NCI-H748 (cell line): ENCODE measurements at regions not wholly inside any gene's neighbourhood (a gene's known extent, or its start where the extent isn't known, plus 50 kb on each side); places are given as distances from the start of the nearest gene placed in this dataset.
A peak's percentile ranks its signal among the peaks of the same experiment; 100 is the strongest.

Experiments used
- DNase-seq: peaks from one replicate; lab custom pipeline; 2025; ENCODE audit not compliant: unreplicated experiment; lab: John Stamatoyannopoulos, UW

DNA sequence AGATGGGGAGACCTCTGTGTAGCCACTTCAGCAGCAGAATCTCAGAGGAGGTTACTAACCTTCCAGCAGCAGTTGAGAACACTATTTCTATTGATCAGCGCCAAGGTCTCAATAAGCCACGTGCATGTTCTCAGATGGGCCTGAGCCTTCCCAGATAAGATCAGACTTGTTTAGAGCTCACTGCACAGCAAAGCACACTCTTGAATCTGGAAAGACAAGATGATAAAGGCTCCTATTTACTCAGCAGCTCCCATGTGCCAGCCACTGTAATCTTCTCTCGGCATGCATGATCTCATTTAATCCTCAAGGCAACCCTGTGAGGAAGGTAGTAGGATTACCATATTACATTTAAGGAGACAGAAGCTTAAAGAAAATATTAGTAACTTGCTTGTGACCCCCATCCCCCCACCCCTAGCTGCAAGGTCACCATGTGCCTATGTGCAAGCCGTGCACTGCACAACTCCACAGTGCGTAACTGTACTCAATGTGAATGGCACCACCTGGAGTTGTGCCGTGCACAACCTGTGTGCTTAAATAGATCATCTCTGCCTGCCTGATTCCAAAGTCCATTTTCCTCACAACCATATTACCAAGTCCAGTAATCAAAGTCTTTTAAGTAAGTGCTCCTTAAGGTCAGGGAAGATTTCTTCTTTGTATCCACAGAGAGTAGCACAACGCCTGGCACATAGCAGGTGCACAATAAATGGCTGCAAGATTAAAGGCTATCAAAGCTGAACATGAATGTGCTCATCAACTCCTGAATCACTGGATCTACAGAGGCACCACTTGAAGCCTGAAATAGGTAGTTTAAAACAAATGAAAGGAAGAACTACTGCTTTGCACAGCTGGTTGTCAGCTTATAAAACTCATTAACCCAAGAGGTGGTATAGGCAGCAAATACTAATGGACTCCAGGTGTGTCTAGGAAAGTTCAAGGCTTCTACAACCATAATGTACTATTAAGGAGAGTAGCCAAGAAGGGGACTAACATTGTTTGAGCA lies 293.8 kb downstream of the BUD13 start:
- no peak for DNase-seq

DNA sequence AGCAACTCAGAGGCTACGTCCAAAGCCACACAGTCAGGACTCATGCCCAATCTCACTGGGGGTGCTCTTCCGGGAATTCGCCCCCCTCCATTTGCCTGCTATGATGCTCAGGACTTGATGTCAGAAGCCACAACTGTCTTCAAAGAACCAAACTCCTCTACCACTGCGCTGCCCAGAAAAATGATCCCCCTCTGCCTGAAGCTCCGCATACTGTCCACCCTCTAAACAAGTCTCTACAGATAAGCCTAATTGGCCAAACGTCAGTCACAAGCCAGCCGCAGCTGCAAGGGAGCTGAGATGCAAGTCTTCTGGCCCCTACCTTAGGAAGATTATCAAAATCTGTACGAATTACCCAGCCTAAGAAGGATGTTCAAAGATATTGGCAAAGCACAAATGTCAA lies 294.6 kb downstream of the BUD13 start:
- DNase-seq = no peak

DNA sequence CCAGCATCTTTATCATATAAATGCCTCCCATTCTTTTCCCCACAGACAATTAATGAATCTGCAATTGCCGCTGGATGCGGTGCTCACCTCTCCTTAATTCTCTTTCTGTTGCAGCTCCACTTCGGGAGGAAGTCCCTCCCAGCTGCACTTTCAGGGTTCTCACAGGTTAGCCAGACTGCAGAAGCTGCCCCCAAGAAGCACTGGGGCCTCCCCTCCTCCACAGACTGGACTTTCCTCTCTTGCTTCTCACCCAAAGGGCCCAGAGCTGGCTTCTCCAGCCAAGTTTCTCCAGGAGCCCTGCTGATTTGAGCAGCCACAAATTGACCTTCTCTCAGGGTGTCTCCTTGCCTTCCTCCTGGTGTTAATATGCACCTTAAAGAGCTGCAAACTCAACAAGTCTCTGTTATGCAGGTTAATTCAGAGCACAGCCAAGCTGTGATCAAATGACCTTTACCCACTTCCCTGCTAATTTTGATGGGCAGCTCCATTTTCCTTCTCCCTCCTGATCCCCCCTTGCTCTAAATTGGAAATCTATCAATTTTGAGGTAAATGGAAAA lies 298.9 kb downstream of the BUD13 start:
- no peak for DNase-seq

DNA sequence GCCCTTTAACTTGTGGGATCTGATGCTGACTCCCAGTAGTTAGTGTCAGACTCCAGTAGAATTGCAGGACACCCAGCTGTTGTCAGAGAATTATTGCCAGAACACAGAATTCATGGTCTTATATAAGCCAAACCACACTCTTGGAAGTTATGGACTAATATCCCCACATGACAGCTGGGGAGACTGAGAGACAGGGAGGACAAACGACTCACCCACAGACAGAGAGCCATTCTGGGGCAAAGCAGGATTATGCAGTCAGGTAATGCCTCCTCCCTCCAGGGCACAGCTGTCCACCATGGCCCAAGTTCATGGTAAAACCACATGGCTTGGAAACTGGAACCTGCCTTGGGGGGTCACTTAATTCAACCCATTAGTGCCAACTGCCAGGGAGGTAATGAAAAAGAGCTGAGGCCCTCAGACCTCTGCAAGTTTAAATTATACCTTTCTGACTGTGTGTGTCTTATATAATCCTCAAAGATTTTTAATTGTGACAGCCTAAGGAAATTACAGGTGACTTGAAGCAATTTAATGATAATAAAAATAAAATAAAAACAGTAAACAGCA lies 299.5 kb downstream of the BUD13 start:
- no peak for DNase-seq

DNA sequence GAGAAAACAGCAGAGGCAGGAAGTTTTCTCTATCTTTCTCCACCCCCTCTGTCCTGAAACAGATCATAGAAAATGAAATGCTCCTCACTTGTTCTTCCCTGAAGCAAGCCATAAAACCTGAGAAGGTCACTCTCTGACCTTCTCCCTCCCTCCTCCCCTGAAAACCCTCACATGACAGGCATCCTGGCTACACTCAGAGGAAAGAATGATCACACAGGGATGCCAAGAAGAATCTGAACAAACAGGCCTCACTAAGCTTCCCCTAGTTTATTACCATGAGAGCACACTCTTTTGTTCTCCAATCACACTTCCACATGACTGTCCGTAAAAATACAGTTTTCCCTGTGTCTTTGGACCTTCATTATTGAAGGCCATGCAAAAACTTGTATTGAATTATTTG lies 300.1 kb downstream of the BUD13 start:
- DNase-seq = no peak

DNA sequence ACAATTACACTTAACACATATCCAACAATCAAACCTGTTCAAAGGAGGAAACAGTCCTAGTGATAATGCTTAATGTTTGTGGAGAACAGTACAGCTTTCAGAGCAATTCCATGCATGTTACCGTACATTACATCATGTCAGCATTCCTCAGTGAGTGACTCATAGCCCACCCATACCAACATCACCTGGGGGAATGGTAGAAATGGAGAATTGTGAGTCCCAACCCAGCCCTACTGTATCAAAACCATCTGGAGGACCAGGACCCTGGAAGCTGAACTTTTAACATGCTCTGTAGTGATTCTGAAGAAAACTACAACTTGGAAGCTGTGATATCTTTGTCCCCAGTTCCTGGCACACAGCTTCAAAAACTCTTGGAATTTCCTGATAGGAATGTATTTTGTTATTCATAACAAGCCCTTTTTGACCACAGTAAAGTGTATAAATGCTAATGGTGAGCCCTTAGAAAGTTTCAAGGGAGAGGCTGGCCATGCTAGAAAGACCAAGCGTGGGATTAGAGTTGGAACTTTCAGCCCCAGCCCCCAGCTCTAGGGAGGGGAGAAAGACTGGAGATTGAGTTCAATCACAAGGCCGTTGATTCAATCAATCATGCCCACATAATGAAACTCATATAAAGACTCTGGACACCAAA lies 301.1 kb downstream of the BUD13 start:
- no peak for DNase-seq

DNA sequence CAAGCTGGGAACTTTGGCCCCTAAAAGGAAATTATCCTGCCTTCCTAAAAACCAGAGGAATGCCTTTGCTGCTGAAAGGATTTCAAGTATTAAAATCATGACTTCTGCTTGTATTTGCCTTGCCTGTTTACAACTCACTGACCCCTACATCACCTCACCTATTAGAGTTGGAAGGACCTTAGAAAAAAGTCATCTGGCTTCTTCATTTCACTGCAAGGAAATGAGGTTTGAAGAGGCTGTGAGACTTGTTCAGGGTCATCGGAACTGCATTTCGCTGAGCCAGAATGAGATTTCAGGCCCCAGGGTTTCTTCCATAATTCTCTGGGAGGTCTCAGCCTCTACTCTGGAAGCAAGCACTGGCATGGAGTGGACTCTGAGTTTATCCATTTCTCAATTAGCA lies 304.1 kb downstream of the BUD13 start:
- no peak for DNase-seq

DNA sequence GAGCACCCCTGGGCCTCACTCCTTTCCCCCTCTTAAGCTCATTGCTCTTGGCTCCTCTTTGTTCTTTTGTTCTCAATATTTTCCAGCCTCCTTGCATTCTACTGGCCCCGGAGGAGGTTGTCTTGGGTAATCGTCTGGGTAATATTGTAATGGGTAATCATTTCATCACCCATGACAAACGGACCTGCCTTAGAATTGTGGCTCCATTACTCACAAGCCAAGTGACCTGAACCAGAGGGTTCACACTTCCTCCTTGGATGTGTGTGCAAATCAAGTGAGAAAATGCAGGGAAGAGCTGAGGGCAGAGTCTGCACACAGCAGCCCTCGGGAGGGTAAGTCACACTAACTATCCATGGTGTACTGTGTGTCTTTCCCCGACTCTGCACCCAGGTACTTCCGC lies 305.0 kb downstream of the BUD13 start:
- DNase-seq = no peak

DNA sequence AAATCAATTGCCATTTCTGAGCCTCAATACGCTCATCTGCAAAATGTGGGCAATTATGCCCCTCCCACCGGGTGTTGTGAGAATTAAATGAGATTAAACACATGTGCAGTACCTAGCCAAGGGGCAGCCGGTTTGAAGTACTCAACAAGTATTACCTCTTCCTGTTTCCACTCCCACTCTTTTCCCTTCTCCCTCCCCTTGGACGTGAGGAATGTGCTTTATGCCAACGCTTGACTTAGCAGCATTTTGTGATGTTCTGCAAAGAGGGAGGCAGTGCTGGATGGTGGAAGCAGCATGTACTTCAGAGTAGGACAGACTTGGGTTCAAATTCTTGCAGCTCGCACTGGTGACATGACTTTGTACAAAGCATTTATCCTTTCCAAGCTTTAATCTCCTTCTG lies 306.0 kb downstream of the BUD13 start:
- DNase-seq = no peak

DNA sequence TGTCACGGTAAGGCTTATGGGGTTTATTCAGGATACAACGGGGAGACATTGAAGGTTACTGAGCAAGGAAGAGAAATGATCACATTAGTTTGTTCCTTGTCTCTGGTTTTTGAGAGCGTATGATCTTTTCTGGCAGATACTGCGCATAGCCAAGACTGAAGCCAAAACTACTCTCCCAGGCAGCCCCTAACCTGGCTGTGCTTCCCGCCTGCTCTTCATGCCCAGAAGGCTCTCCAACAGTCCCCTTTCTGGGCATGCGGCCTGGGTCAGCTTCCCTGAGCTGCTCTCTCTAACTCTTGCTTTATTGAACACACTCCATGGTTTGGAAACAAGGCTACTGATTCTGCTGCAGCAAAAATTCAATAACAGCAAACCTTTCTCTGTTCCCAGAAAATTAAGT lies 306.6 kb downstream of the BUD13 start:
- DNase-seq = no peak

DNA sequence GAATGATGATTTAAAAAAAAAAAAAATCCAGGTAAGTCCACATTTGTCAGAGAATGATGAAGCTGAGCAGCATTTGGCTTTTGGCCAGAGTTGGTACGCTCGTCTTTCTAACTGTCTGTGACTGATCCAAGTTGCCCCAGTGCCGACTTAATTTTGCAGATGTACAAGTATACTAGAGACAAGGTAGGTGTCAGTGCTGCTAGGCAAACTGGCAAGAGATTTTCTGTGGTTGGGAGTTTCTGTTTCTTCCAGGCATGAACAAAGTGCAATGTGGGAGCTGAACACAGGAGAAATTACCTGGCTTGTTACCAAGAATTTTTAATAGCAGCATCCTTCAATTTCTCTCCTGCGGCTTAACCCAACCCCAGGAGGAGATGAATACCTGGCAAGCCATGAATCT lies 307.7 kb downstream of the BUD13 start:
- DNase-seq = no peak

DNA sequence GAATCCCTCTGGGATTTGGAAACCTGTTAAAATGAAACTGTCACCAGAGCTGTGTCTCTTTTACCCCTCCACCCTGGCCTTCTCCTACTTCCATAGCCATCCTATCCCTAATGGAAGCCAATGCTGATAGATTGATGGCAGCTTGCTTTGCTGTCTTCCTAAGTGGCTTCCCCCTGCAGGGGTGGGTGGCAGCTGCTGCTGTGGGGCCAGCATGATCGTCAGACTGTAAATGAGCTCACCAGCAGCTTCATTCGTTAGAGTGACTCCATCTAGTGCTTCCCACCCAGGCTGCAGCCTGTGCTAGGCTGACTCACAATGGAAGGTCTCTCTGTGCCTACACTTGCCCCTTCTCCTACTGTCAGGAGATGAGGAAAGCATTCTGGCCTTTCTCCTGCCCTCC lies 311.0 kb downstream of the BUD13 start:
- DNase-seq = peak; percentile 40

DNA sequence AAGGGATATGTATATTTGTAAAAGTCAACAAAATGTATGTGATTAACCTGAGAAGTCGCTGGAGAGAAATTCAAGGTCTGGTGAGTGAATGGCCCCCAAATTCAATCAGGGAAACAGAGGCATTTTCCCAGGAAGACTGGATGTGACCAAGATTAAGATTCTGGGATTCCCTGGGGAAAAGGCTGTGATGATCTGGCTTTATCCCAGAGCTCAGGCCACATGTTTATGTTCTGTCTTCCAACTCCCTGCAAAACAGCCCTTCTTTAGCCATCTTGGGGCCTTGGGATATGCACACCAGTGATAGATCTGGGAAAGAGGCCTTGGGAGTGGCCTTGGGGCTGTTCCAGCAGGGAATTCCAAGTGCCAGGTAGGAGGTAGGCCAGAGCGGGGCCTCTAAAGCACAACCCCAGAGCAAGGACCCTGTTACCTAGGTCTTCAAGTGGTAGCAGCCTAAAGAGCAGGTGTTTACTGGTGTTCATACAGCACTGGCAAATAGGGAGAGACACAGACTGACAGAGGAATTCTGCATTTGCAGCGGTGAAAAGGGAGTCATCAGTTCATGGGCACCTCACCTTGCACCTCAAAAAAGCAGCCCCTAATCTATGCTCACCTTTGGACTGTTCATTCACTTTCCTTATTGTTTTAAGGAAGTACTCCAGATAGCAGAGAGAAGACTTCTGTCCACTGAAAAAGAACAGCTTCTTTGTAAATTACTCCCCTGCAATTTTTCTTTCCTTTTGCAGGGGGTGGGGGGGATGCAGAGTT lies 312.4 kb downstream of the BUD13 start:
- DNase-seq = no peak

DNA sequence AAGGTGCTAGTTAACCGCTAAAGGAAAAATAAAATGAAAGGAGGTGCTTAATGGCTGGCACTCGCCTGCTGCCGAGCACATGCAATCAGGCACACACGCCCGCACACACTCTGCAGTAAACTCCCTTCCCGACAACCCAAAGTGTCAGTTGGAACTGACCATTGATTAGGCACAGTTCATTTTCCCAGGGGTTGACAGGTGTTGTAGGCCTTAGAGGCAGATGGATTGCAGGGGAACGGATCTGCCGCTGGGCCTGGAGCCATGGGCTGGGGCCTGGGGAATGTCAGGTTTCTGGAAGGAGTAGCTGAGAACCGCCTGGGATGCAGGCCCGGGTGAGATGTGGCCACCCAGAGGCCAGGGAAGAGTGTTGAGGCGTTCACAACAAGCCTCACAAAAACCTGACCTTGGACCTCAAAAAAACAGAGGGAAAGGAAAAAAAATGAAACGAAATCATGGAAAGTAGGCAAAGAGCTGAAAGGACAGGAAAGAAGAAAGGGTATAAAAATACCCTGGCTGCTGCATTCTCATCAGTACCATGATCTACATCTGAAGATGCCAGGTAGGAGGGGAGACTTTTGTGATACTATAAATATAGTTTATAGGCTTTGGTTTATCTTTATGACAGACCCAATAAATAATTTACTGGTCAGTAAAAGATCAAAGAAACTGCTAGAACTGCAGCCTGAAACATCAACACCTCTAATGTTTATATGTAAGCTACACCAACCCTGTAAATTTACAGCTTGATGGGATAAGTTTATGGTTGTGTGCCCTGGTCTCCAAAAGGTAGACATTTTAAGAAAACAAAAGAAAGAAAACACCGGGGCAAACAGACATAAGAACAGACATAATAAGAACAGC lies 313.4 kb downstream of the BUD13 start:
- no peak for DNase-seq

DNA sequence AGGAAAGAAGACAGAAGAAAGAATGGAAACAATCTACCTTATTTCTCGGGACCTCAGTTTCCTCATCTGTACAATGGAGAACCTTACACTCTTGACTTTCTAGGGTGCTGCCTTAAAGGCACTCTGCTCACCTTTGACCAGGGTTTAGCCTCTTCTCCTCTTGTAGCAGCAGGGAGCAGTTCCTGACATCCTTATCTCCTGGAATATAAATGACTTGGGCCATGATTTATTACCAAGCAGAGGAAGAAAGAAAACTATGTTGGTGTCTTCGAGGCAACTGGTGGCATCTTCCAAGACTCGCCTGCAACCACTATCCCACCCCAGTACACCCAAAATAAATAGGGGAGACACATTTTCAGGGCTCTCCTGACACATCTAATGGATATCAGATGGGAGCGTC lies 314.2 kb downstream of the BUD13 start:
- no peak for DNase-seq

DNA sequence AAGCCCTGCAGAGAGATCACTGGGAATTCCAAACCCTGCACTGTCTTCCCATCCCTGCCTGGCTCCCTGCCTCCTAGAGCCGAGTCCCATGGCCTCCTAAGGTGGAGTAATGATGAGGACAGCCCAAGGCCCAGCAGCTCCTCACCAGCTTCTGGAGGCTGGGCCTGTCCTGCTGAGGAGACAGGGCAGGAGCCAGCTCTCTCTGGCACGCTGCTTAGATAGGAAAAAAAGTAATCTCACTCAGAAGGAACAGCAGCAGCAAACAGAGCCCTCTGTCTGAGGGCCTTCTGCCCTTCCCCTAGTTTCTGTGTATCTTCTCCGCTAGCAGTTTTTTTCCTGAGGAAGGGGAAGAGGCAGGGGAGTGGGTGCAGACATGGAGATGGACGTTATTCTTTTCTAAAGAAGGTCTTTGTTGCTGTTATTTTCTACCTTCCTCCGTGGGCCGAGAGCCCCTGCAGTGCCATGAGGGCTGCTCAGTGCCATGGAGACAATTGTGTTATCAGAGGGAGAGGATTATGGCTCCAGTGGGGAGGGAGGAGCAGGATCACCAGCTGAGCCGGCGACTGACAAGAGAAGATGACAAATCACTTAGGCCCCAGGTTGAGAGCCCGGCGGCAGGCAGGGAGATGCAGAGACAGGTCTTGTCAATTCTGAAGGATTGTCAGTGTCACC lies 315.3 kb downstream of the BUD13 start:
- peak; percentile 8 for DNase-seq

DNA sequence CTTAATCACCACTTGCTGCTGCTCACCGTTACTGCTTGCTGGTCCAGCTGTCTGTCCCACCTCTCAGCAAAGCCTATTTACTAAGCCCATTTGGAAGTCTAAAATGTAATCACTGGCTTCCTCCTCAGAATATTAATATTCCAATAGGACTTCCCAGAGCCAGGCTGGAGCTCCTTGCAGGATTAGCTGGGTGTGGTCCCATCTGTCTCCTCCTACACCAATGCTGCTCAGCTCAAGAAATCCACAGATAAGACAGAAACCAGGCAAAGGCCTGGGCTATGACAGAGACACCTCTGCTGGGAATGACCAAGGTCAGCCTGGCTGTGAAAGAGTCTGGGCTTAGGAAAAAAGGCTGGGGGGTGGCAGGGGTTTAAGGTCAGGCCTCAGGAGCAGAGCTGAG lies 317.8 kb downstream of the BUD13 start:
- no peak for DNase-seq

DNA sequence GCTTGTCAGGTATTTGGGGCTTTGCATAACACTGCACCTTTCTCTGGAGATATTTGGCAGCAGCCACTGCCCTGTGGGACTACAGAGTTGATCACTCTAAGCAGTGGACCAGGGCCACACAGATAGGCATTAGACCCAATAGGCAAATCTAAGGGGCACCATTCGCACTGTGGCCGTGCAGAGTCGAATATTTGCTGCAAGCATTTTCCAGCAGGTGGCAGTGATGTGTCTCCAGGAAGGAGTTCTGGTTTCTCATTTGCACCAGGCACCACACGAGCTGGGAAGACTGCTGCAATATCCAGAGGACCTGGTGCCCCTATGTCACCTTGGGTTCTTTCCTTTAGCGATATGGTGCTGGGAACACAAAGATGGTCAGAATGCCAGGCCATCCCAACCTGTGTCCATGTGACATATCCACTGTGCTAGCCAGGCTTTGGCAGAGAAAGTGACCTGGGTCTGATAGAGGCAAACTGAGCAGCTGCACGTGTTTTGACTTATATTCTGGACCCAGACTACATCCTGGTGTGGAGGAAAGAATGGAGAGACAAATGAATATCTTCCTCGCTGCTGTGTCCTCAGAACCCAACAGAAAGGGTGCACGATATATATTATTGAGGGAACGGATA lies 318.7 kb downstream of the BUD13 start:
- DNase-seq = peak; percentile 61

DNA sequence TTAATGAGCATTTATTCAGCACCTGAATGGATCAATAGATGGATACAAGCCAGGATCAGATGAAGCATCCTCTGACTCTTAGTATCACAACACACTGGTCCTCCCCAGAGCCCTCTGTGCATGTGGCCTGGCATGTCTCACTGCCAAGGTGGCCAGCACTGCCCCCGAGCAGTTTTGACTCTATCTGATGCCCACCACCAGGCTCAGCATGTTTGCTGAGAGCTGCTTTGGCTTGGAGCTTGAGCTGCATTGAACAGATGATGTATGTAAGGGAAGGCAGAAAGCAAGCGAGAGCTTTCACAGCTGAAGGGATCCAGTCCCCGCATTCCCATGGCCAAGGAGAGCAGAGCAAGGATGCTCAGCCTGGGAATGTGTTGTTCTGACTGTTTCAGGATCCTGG lies 320.3 kb downstream of the BUD13 start:
- no peak for DNase-seq
